H1 (cell line): ENCODE measurements at regions not wholly inside any gene's neighbourhood (a gene's known extent, or its start where the extent isn't known, plus 50 kb on each side); places are given as distances from the start of the nearest gene placed in this dataset.

Source experiments
- CTCF ChIA-PET: fragments of 300-600 bp; sonication (Branson Sonifier 250); formaldehyde crosslinking; loops from one replicate; lab custom pipeline; 2021; ENCODE audit not compliant: partially characterized antibody; lab: Charles Lee
- POLR2A ChIA-PET: fragments of 300-600 bp; sonication (Branson Sonifier 250); formaldehyde crosslinking; loops from one replicate; lab custom pipeline; 2021; ENCODE audit warnings: inconsistent platforms; ENCODE audit not compliant: partially characterized antibody; lab: Charles Lee
- DNase-seq, 2 experiments: peaks; one replicate each; pipeline versions ENCODE4 v3.0.0 to v3.0.0-alpha.2; 2010 to 2022; ENCODE audit warnings: low spot score in 2 of 2, low read depth in 1 of 2, mixed read lengths in 1 of 2
- FAIRE-seq: peaks from 2 replicates; lab custom pipeline; 2011; peaks lifted over from hg19 to GRCh38; lab: Jason Lieb, UNC
- H2AFZ ChIP-seq: 2 replicates; pipeline ENCODE4 v1.8.1; 2012; ENCODE audit warnings: low read length, inconsistent platforms
- H2AK5ac ChIP-seq: 2 replicates; pipeline ENCODE4 v1.6.1; 2013; ENCODE audit warnings: low read depth, low read length
- H2BK120ac ChIP-seq: replicated peaks from 2 replicates; pipeline ENCODE3; 2013; ENCODE audit warnings: low read depth, low read length, inconsistent platforms
- H2BK12ac ChIP-seq: 2 replicates; pipeline ENCODE4 v1.6.1; 2013; ENCODE audit warnings: low read depth, low read length
- H2BK15ac ChIP-seq: 2 replicates; pipeline ENCODE4 v1.6.1; 2013; ENCODE audit warnings: low read length
- H2BK20ac ChIP-seq: 2 replicates; pipeline ENCODE4 v1.6.1; 2013; ENCODE audit warnings: low read length
- H2BK5ac ChIP-seq: 2 replicates; pipeline ENCODE4 v1.6.1; 2013; ENCODE audit warnings: low read depth, low read length
- H3K14ac ChIP-seq: 2 replicates; pipeline ENCODE4 v1.6.1; 2013; ENCODE audit warnings: inconsistent platforms; ENCODE audit not compliant: insufficient read length
- H3K18ac ChIP-seq: 2 replicates; pipeline ENCODE4 v1.6.1; 2013; ENCODE audit warnings: low read length; ENCODE audit errors: extremely low read depth
- H3K23ac ChIP-seq: 2 replicates; pipeline ENCODE4 v1.6.1; 2013; ENCODE audit warnings: inconsistent platforms; ENCODE audit not compliant: insufficient read length
- H3K23me2 ChIP-seq: 2 replicates; pipeline ENCODE4 v1.6.1; 2013; ENCODE audit warnings: low read depth, low read length
- H3K27ac ChIP-seq: 2 replicates; pipeline ENCODE4 v1.6.1; 2011; ENCODE audit warnings: low read depth, low read length, inconsistent platforms
- H3K27me3 ChIP-seq, 4 experiments: replicated peaks in 1 of 4; 1 replicate in 1 of 4; 2 replicates in 3 of 4; pipeline versions ENCODE4 v1.6.1 to v1.8.1; 2011 to 2013; ENCODE audit warnings: low read length in 3 of 4, mild to moderate bottlenecking in 3 of 4, inconsistent platforms in 2 of 4, mixed read lengths in 2 of 4, moderate library complexity in 1 of 4; ENCODE audit not compliant: control insufficient read depth in 3 of 4, insufficient read depth in 3 of 4; ENCODE audit errors: extremely low read depth in 1 of 4
- H3K36me3 ChIP-seq, 4 experiments: 2 replicates each; pipeline versions ENCODE4 v1.6.1 to v1.8.1; 2011 to 2013; ENCODE audit warnings: mild to moderate bottlenecking in 4 of 4, low read length in 3 of 4, moderate library complexity in 2 of 4, control low read depth in 1 of 4, inconsistent platforms in 1 of 4; ENCODE audit not compliant: insufficient read depth in 4 of 4, control insufficient read depth in 2 of 4
- H3K4ac ChIP-seq: replicated peaks from 2 replicates; pipeline ENCODE3; 2013; ENCODE audit warnings: low read length, low read depth, mixed read lengths, inconsistent platforms; ENCODE audit not compliant: insufficient read length
- H3K4me1 ChIP-seq, 4 experiments: replicated peaks in 1 of 4; 1 replicate in 1 of 4; 2 replicates in 3 of 4; pipeline versions ENCODE4 v1.6.1 to v1.8.1; 2011 to 2013; ENCODE audit warnings: low read length in 3 of 4, inconsistent platforms in 2 of 4, mixed read lengths in 1 of 4; ENCODE audit not compliant: insufficient read depth in 4 of 4, control insufficient read depth in 3 of 4
- H3K4me2 ChIP-seq, 2 experiments: 2 replicates each; pipeline versions ENCODE4 v1.6.1 to v1.8.1; 2011 to 2013; ENCODE audit warnings: low read depth in 2 of 2, low read length in 2 of 2, control low read depth in 1 of 2, inconsistent platforms in 1 of 2, mild to moderate bottlenecking in 1 of 2; ENCODE audit not compliant: insufficient read depth in 1 of 2
- H3K4me3 ChIP-seq, 4 experiments: fragments of 200-600, 300-600 bp in 1 of 4; sonication (generic), shearing (Covaris generic), sonication (Bioruptor Twin) in 1 of 4; 2 replicates each; pipeline versions ENCODE4 v1.5.1 to v1.8.1; 2011 to 2016; ENCODE audit warnings: low read length in 4 of 4, low read depth in 3 of 4, control low read depth in 2 of 4, inconsistent platforms in 2 of 4, mild to moderate bottlenecking in 2 of 4, mixed read lengths in 1 of 4, moderate library complexity in 1 of 4; ENCODE audit not compliant: insufficient read depth in 2 of 4; ENCODE audit errors: extremely low read depth in 1 of 4
- H3K56ac ChIP-seq: replicated peaks from 2 replicates; pipeline ENCODE3; 2013; ENCODE audit warnings: low read depth, mild to moderate bottlenecking, mixed read lengths, low read length, inconsistent platforms; ENCODE audit not compliant: insufficient read length
- H3K79me1 ChIP-seq: 2 replicates; pipeline ENCODE4 v1.6.1; 2013; ENCODE audit warnings: low read depth, low read length, control low read depth
- H3K79me2 ChIP-seq, 2 experiments: 2 replicates each; pipeline versions ENCODE4 v1.6.1 to v1.8.1; 2012 to 2013; ENCODE audit warnings: low read length in 2 of 2, mild to moderate bottlenecking in 2 of 2, inconsistent platforms in 1 of 2; ENCODE audit not compliant: insufficient read depth in 2 of 2, control insufficient read depth in 1 of 2
- H3K9ac ChIP-seq, 4 experiments: replicated peaks in 1 of 4; 1 replicate in 1 of 4; 2 replicates in 3 of 4; pipeline versions ENCODE4 v1.6.1 to v1.8.1; 2011 to 2013; ENCODE audit warnings: low read depth in 3 of 4, low read length in 3 of 4, control low read depth in 2 of 4, mild to moderate bottlenecking in 2 of 4, moderate library complexity in 2 of 4, inconsistent platforms in 1 of 4; ENCODE audit errors: extremely low read depth in 1 of 4
- H3K9me3 ChIP-seq, 2 experiments: 2 replicates each; pipeline versions ENCODE4 v1.6.1 to v1.8.1; 2012 to 2013; ENCODE audit warnings: mild to moderate bottlenecking in 2 of 2, moderate library complexity in 2 of 2, control low read depth in 1 of 2, inconsistent platforms in 1 of 2, low read depth in 1 of 2, low read length in 1 of 2, mixed read lengths in 1 of 2; ENCODE audit not compliant: insufficient read depth in 2 of 2
- H4K20me1 ChIP-seq, 2 experiments: replicated peaks in 1 of 2; 2 replicates each; pipeline versions ENCODE3 to v1.8.1; 2011 to 2013; ENCODE audit warnings: inconsistent platforms in 2 of 2, low read length in 2 of 2, mild to moderate bottlenecking in 1 of 2; ENCODE audit not compliant: insufficient read depth in 2 of 2, control insufficient read depth in 1 of 2
- H4K5ac ChIP-seq: 2 replicates; pipeline ENCODE4 v1.6.1; 2013; ENCODE audit warnings: low read length, low read depth, mixed read lengths, inconsistent platforms; ENCODE audit not compliant: insufficient read length
- H4K8ac ChIP-seq: 2 replicates; pipeline ENCODE4 v1.8.0; 2013; ENCODE audit warnings: mild to moderate bottlenecking, moderate library complexity, low read length, inconsistent platforms; ENCODE audit not compliant: insufficient read depth; ENCODE audit errors: extremely low read depth
- H4K91ac ChIP-seq: replicated peaks from 2 replicates; pipeline ENCODE3; 2013; ENCODE audit warnings: low read length, mixed read lengths, inconsistent platforms; ENCODE audit not compliant: insufficient read length
- GTF2F1 ChIP-seq: IDR thresholded peaks from 2 replicates; pipeline ENCODE4 v1.6.1; 2012; ENCODE audit warnings: low read depth, low read length, improper control_type of control experiment, borderline replicate concordance
- MAX ChIP-seq: IDR thresholded peaks from 2 replicates; pipeline ENCODE4 v1.6.1; 2012; ENCODE audit warnings: inconsistent platforms
- RBBP5 ChIP-seq: IDR thresholded peaks from 2 replicates; pipeline ENCODE4 v1.7.1; 2012; ENCODE audit warnings: low read depth, mild to moderate bottlenecking, inconsistent platforms, low read length, moderate library complexity, borderline replicate concordance
- SIRT6 ChIP-seq: IDR thresholded peaks from one replicate; pipeline ENCODE4 v1.7.1; 2012; ENCODE audit warnings: low read length, inconsistent platforms
- SRF ChIP-seq: IDR thresholded peaks from 2 replicates; pipeline ENCODE4 v1.6.1; 2011; ENCODE audit warnings: mild to moderate bottlenecking, low read depth, low read length, moderate library complexity
- SUZ12 ChIP-seq: fragments of 200-600 bp; sonication (generic); IDR thresholded peaks from 2 replicates; pipeline ENCODE4 v1.6.1; 2012; ENCODE audit warnings: mild to moderate bottlenecking, inconsistent platforms, low read length, moderate library complexity, mixed read lengths
- WGBS, 2 experiments: shearing (Covaris generic) in 1 of 2; methylation state at CpG; one replicate each; pipeline versions ENCODE4 v1.1.6 to v1.1.7; 2013 to 2015; ENCODE audit warnings: low lambda C conversion rate in 2 of 2, mixed read lengths in 2 of 2, inconsistent platforms in 1 of 2, low coverage in 1 of 2, missing lambda C conversion rate in 1 of 2; ENCODE audit not compliant: insufficient replicate concordance in 2 of 2, insufficient coverage in 1 of 2, insufficient read length in 1 of 2; ENCODE audit errors: extremely low coverage in 1 of 2, missing lambda C conversion rate in 1 of 2; 5-methylcytosine and 5-hydroxymethylcytosine counted together

- Histone ChIP-seq H2BK15ac (no peak overlapping the region), H3K4me2 (no peak overlapping the region), H3K79me1 (no peaks in the 10 kb centered on the region), H2BK5ac (no peak overlapping the region), H3K9me3 (no peaks in the 10 kb centered on the region), H3K23ac (no peak overlapping the region), H2AK5ac (no peak overlapping the region), H3K79me2 (no peaks in the 10 kb centered on the region), H4K91ac (no peak overlapping the region), H4K5ac (no peak overlapping the region), H3K23me2 (no peaks in the 10 kb centered on the region; the same call in 1 of the 2 replicates), H3K4me3 (no peak overlapping the region), H3K4me1 (no peaks in the 10 kb centered on the region), H4K8ac (no peak overlapping the region), H3K56ac (no peak overlapping the region), H4K20me1 (no peaks in the 10 kb centered on the region), H3K4ac (no peak overlapping the region), H3K27me3 (no peaks in the 10 kb centered on the region), H2BK120ac (no peak overlapping the region), H2AFZ (no peak overlapping the region), H2BK20ac (no peak overlapping the region), H3K14ac (no peak overlapping the region), H3K27ac (no peak overlapping the region), H2BK12ac (no peak overlapping the region), H3K36me3 (no peaks in the 10 kb centered on the region), H3K18ac (no peak overlapping the region), H3K9ac (no peak overlapping the region)
- ChIA-PET POLR2A (no interaction called here), CTCF (interaction anchor here (1.8 kb wide), 1 partner anchor 218 kb away, joined by 4 read pairs; no protein-coding TSS in a partner anchor)
- no peak for DNase-seq
- no peak for FAIRE-seq
- WGBS, 2 experiments = 100% methylated on average over 5 of the region's 5 CpGs; no CpG with 5 or more reads in 1 of the 2 experiments
- no peak for TF ChIP-seq SIRT6
- TF ChIP-seq SRF = no peak
- no peak for TF ChIP-seq SUZ12
- TF ChIP-seq MAX = no peak
- no peak for TF ChIP-seq RBBP5
- no peak for TF ChIP-seq GTF2F1
- TF ChIP-seq, all 59 proteins: peak for 0
Measured at GRCh38 chr5:113897748-113898147, 384.3 kb downstream of the YTHDC2 start.
